Erythroblast (primary cell): ENCODE measurements at regions not wholly inside any gene's neighbourhood (a gene's known extent, or its start where the extent isn't known, plus 50 kb on each side); places are given as distances from the start of the nearest gene placed in this dataset.

Experiments used
- GATA1 ChIP-seq: IDR thresholded peaks from 2 replicates; pipeline ENCODE4 v1.6.1; 2011; ENCODE audit warnings: low read depth, mild to moderate bottlenecking, control low read depth, low read length, moderate library complexity
- POLR2A ChIP-seq: IDR thresholded peaks from 2 replicates; pipeline ENCODE4 v1.6.1; 2011; ENCODE audit warnings: mild to moderate bottlenecking, low read length

DNA sequence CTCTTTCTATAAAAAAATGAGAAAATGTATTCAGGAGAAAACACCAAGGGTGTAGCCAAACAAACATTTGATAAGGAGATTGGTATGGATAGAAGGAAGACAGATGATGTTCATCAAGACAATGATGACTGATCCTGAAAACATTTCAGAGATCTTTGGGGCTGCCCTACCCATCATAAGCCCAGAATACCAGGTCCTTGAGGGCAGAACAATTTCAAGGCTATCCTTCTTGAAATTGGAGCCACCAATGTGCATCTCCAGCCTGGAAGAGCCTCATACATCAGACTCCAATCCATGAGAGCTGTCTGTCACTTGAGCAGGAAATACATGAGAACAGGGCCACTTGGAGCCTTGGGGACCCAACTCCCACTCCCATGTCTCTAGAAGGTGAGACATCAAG lies 89.5 kb upstream of the ANKRD28 start:
- TF ChIP-seq POLR2A (no peak), GATA1 (no peak)
